Brain microvascular endothelial cell (primary cell): ENCODE measurements at regions not wholly inside any gene's neighbourhood (a gene's known extent, or its start where the extent isn't known, plus 50 kb on each side); places are given as distances from the start of the nearest gene placed in this dataset.

ENCODE experiments used
- DNase-seq: peaks from one replicate; pipeline ENCODE4 v3.0.0-alpha.2; 2020
- H3K27ac ChIP-seq: fragments of 250-450 bp; sonication (Bioruptor Pico); 2 replicates; pipeline ENCODE4 v1.5.1; 2020; ENCODE audit warnings: mild to moderate bottlenecking, moderate library complexity
- H3K27me3 ChIP-seq: fragments of 250-450 bp; sonication (Bioruptor Pico); replicated peaks from 2 replicates; pipeline ENCODE4 v1.5.1; 2020; ENCODE audit warnings: mild to moderate bottlenecking
- H3K36me3 ChIP-seq: fragments of 250-450 bp; sonication (Bioruptor Pico); replicated peaks from 2 replicates; pipeline ENCODE4 v1.5.1; 2020; ENCODE audit warnings: mild to moderate bottlenecking
- H3K4me3 ChIP-seq: 2 replicates; pipeline ENCODE4 v1.5.1; 2011; ENCODE audit warnings: low read depth, mild to moderate bottlenecking, control low read depth, low read length, moderate library complexity
- in situ Hi-C: cut with HindIII; loops from 2 replicates; pipeline ENCODE4 v1.10.0; 2017; ENCODE audit warnings: low sequenced_read_pairs, low pct_ligation_motif_present
- TF ChIP-seq, protein P1 (sequence below): IDR thresholded peaks from 2 replicates; pipeline ENCODE4 v1.5.1; 2011; ENCODE audit warnings: low read depth, mild to moderate bottlenecking, moderate library complexity, low read length, control low read depth, inconsistent platforms; ENCODE audit errors: missing control alignments

DNA sequence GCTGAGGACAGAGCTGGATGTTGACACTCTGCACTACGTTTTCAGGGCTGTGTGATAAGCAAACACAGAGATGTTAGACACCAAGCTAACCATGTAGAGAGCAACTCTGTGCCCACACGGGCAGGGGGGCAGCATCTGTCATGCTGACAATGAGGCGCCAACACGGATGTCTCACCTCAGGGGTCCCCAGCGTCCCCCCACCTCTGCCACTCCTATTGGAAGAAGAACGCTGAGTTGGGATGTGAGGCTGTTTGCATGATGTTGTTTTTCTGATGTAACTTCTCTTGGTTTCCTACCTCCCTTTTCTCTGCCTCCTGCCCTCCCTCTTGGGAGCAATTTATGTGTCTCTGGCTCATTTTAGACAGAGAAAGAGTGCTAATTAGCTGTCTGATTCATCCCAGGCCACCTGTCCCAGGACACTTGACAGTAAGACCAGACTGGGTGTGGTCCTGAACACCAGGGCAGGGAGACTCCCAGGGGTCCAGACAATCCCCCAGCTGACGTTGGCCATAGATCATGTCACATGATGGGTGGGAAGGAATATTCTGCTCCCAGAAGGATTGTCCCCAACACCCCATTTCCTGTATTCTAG, 89.2 kb upstream of the NCAM1 start:
- TF ChIP-seq, protein P1, sequence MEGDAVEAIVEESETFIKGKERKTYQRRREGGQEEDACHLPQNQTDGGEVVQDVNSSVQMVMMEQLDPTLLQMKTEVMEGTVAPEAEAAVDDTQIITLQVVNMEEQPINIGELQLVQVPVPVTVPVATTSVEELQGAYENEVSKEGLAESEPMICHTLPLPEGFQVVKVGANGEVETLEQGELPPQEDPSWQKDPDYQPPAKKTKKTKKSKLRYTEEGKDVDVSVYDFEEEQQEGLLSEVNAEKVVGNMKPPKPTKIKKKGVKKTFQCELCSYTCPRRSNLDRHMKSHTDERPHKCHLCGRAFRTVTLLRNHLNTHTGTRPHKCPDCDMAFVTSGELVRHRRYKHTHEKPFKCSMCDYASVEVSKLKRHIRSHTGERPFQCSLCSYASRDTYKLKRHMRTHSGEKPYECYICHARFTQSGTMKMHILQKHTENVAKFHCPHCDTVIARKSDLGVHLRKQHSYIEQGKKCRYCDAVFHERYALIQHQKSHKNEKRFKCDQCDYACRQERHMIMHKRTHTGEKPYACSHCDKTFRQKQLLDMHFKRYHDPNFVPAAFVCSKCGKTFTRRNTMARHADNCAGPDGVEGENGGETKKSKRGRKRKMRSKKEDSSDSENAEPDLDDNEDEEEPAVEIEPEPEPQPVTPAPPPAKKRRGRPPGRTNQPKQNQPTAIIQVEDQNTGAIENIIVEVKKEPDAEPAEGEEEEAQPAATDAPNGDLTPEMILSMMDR = no peak
- H3K4me3 ChIP-seq = no peak overlapping the region
- in situ Hi-C loops = no loop called here
- H3K36me3 ChIP-seq = no peaks in the 10 kb centered on the region
- H3K27ac ChIP-seq = no peak overlapping the region
- no peak for DNase-seq
- H3K27me3 ChIP-seq = no peaks in the 10 kb centered on the region

DNA sequence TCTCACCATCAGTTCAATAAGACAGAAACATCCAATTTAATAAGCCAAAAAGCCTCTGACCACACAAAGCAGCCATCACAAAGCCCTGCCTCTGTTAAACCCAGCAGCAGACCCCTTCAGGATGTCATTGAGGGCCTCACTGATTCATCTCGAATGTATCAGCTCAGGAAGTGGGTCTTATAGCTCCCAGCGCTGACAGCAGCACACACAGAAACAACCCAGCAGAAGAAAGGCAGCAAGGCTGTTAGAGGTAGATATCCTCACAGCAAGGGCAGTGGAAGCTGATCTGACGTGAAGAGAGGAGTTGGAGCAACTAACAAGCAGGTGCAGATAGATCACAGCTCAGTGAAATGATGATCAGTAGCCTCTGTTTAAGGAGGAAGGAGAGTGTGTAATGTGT, 86.2 kb upstream of the NCAM1 start:
- TF ChIP-seq, protein P1 = no peak
- no peaks in the 10 kb centered on the region for H3K27me3 ChIP-seq

DNA sequence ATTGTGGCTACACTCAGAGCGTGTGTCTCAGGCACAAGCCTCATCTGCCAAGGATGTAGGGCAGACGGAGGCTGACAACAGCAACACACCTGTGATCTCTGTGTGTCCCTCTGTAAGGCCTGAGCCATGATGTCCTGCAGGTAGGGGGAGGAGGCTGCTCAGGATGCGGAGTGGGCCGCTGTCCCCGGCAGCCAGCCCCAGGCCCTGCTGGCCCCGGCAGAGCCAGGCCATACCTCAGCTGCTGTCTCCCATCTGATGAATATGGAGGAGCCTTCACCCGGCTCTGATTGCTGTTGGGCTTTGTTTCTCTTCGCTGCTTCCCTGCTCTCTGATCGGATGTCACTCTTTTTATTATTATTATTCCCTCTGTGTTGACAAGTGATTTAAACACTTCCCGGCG, 83.6 kb upstream of the NCAM1 start:
- H3K27ac ChIP-seq = no peak overlapping the region
- in situ Hi-C loops = no loop called here
- no peaks in the 10 kb centered on the region for H3K36me3 ChIP-seq
- DNase-seq = no peak
- no peaks in the 10 kb centered on the region for H3K27me3 ChIP-seq
- TF ChIP-seq, protein P1 = no peak
- no peak overlapping the region for H3K4me3 ChIP-seq

More for the DNA sequence above, 86.2 kb upstream of the NCAM1 start:
- Histone ChIP-seq H3K27ac (no peak overlapping the region), H3K36me3 (no peaks in the 10 kb centered on the region), H3K4me3 (no peak overlapping the region)
- no peak for DNase-seq
- in situ Hi-C loops = no loop called here

DNA sequence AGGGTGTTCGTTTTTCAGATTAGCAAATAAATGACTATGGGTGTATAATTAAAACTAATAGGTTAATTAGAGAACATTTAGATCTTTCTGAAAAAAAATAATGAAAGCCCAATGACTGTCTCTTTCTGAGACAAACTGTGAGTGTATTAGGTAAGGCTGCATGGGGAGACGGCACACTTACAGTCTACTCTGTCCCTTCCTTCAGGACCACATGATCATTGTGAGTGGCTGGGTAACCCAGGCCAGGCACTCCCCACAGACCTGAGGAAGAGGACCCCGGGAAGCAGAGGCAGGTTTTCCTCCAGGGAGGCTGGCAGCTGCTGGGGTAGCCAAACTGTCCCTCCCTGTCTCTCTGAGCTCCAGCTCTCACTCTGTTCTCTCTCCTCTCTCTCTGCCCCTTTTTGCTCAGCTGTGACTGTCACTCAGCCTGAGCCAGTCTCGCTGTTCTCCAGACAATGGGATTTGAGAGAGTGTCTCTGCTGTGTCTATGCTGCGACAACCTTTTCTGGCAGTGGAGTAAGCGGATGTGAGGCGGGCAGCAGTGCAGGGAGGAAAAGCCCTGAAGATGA, 83.1 kb upstream of the NCAM1 start:
- H3K27ac ChIP-seq = no peak overlapping the region
- in situ Hi-C loops = no loop called here
- H3K27me3 ChIP-seq = no peaks in the 10 kb centered on the region
- H3K36me3 ChIP-seq = no peaks in the 10 kb centered on the region
- no peak overlapping the region for H3K4me3 ChIP-seq
- TF ChIP-seq, protein P1 = no peak
- DNase-seq = no peak

DNA sequence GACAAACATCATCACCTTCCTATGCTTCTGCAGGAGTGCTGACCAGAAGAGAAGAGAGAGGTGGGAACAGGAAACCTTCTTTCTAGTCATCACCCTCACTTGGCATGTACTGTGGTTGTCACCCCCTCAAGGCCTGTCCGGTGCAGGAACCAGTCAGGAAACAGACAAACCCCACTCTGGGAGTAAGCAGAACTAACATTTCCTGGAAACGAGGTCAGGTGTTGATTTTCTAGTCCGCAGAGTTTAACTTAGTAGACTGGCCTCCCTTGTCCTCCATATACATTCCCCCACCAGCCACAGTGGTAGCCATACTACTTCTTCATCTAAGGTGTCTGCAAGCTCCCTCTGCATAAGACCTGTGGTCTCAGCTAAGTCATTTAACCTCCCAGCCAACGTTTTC, 80.7 kb upstream of the NCAM1 start:
- in situ Hi-C loops = no loop called here
- DNase-seq = no peak
- TF ChIP-seq, protein P1 = no peak

GRCh38 chr11:112881461-112881860, 79.8 kb upstream of the NCAM1 start:
- no peak for DNase-seq
- H3K4me3 ChIP-seq = peak overlapping the region; percentile 42
- in situ Hi-C loops = no loop called here
- H3K36me3 ChIP-seq = no peaks in the 10 kb centered on the region
- H3K27ac ChIP-seq = no peak overlapping the region
- H3K27me3 ChIP-seq = no peaks in the 10 kb centered on the region
- TF ChIP-seq, protein P1 = no peak

More for the DNA sequence above, 80.7 kb upstream of the NCAM1 start:
- Histone ChIP-seq H3K4me3 (no peak overlapping the region), H3K27ac (no peak overlapping the region), H3K36me3 (no peaks in the 10 kb centered on the region), H3K27me3 (no peaks in the 10 kb centered on the region)
